ENCODE measurements at regions not wholly inside any gene's neighbourhood (a gene's known extent, or its start where the extent isn't known, plus 50 kb on each side); places are given as distances from the start of the nearest gene placed in this dataset.

DNA sequence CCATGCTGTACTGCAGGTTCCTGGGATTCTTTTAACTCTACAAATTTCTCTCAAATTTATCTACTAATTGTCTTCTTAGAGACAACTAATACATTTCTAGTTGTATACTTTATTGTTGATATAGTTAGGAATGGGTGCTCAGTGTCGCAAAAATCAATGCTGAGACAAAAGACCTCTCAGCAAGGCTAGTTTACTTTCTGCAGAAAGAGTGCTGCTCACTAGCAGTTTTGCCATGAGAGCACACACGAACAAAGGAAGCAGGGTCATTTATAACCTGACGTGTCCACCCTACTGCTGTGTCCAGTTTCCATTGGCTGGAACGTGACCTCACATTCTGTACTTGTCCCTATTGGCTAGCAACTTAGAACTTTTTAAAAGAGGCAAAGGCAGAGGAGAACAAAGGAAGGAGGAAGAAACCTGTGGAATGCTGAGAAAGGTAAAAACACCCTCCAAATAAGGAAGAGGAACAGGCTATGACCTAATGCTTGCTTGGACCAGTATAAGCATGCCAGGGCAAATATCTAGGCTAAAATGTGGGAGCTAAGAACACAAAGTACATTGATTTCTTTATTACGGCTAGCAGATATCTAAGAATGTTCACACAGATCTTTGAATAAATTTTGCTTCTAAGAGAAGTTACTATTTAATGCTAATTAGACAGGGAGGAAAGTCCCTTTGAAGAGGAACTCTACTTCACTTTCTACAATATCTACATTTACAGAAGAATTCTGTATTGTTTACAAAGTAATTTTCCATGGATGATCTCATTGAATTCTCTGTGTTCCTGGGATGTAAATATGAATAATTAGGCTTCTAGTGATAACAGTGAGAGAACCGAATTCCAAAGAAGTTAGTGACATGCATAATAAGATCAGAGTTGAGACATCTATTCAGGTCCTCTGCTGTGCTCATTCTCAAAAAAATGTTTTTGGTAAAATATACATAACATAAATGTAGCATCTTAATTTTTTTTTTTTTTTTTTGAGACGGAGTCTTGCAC lies 86.0 kb upstream of the MAP10 start:
- 80% methylated on average over 7 of the region's 7 CpGs for WGBS (ENCODE audit: insufficient coverage, low coverage, low lambda C conversion rate, missing lambda C conversion rate)
- Histone ChIP-seq H3K9me3 (no peaks in the 10 kb centered on the region), H3K4me3 (no peak overlapping the region), H3K27me3 (no peaks in the 10 kb centered on the region), H3K27ac (no peak overlapping the region), H3K4me1 (no peaks in the 10 kb centered on the region), H3K36me3 (no peaks in the 10 kb centered on the region)
- TF ChIP-seq, protein P1, sequence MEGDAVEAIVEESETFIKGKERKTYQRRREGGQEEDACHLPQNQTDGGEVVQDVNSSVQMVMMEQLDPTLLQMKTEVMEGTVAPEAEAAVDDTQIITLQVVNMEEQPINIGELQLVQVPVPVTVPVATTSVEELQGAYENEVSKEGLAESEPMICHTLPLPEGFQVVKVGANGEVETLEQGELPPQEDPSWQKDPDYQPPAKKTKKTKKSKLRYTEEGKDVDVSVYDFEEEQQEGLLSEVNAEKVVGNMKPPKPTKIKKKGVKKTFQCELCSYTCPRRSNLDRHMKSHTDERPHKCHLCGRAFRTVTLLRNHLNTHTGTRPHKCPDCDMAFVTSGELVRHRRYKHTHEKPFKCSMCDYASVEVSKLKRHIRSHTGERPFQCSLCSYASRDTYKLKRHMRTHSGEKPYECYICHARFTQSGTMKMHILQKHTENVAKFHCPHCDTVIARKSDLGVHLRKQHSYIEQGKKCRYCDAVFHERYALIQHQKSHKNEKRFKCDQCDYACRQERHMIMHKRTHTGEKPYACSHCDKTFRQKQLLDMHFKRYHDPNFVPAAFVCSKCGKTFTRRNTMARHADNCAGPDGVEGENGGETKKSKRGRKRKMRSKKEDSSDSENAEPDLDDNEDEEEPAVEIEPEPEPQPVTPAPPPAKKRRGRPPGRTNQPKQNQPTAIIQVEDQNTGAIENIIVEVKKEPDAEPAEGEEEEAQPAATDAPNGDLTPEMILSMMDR (IDR thresholded peaks at IDR 0.05), result no peak
- no peak for TF ChIP-seq POLR2A (IDR thresholded peaks at IDR 0.05)
- no peak for DNase-seq
- intact Hi-C loops (cut with DNase I), result no loop called here
- no peak for ATAC-seq

DNA sequence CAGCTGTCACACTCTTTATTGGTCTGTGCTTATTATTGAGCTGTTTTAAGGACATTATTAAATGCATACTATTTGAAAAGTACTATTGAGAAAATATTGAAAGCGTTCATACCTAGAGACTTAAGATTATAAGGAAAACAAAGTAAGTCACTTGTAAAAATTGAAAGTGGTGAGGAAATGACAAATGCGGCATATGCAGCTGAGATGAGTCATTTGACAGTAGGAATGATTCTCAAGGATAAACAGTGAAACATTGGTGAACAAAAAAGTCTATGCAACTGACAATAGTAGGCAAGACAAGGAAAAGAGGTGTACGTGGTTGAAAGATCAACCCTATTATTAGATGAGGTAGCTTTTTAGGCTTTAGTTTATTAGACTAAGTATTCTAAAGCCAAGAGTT lies 82.6 kb upstream of the MAP10 start:
- H3K27me3 ChIP-seq, result no peaks in the 10 kb centered on the region
- H3K9me3 ChIP-seq, result no peaks in the 10 kb centered on the region
- no peak overlapping the region for H3K4me3 ChIP-seq
- intact Hi-C loops (cut with DNase I), result no loop called here
- TF ChIP-seq POLR2A (IDR thresholded peaks at IDR 0.05), result no peak
- TF ChIP-seq, protein P1 (IDR thresholded peaks at IDR 0.05), result no peak
- no peak for ATAC-seq
- H3K27ac ChIP-seq, result no peak overlapping the region
- H3K4me1 ChIP-seq, result no peaks in the 10 kb centered on the region
- no peaks in the 10 kb centered on the region for H3K36me3 ChIP-seq
- WGBS (ENCODE audit: insufficient coverage, low coverage, low lambda C conversion rate, missing lambda C conversion rate), result 90% methylated on average over 3 of the region's 3 CpGs
- DNase-seq, result no peak

DNA sequence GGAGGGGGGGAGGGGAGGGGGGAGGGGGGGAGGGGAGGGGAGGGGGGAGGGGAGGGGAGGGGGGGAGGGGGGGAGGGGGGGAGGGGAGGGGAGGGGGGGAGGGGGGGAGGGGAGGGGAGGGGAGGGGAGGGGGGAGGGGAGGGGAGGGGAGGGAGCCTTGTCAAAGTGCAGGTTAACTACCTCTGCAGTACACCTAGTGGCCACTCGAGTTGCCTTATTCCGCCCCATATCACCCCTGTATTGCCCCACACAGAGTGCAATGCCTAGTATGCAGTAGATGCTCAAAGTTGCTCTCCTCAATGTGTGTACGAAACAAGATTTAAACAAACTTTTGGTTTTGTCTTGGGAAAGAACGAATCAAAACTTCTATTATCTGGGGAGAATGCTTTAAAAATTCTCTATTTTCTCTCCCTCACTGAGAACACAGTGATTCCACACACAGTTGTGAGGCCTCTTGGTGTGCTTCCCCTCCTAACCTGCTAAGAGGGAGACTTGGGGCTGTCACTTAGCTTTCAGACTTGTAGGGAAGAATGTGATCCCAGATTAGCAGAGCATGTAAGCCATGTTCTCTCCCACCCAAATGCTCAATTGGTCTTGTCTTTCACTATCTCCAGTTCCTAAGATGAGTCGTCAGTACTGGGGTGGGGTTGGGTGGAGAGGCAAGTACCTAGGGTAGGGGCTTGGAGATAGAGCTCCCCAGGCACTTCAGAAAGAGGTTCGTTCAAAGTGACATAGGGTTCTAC lies 79.7 kb upstream of the MAP10 start:
- H3K36me3 ChIP-seq, result no peaks in the 10 kb centered on the region
- H3K27ac ChIP-seq, result no peak overlapping the region
- 74% methylated on average over 4 of the region's 6 CpGs for WGBS (ENCODE audit: insufficient coverage, low coverage, low lambda C conversion rate, missing lambda C conversion rate)
- TF ChIP-seq, protein P1 (IDR thresholded peaks at IDR 0.05), result no peak
- no peak for TF ChIP-seq POLR2A (IDR thresholded peaks at IDR 0.05)
- H3K4me1 ChIP-seq, result no peaks in the 10 kb centered on the region
- intact Hi-C loops (cut with DNase I), result no loop called here
- ATAC-seq (peak in 1 of 4 donors; percentile 29), DNase-seq (no peak)
- H3K27me3 ChIP-seq, result no peaks in the 10 kb centered on the region
- no peak overlapping the region for H3K4me3 ChIP-seq
- H3K9me3 ChIP-seq, result no peaks in the 10 kb centered on the region

DNA sequence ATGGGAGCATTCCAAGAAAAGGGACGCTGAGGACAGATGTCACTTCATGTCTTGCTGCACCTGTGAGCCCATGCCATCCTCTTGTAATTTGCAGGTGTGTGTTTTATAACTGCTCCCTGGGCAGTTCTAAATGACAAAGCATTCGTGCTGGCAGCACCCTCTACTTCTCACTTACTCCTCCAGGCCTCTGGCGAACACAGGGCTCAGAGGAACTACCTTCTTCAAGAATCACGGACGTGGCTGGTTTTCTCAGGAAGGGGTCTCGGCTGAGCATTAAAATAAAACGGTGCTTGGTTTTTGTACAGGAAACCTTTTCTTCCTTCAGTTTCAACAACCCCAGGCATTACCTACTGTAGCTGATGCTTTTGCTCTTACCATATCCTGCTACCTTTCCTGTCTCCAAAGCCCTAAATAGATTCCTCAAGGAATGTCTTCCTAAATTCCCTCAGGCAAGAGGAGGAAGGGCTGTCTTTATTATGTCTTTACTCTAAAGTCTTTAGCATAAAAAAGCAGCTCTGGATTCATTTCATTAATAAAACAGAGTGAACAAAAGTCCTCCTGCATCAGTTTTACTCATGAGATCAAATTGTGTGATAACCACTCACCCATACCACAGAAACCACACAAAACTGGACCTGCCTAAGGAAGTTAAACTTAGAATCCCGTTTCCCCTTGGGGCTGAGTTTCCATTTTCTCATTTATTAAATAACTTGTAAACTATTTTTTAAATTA lies 79.0 kb upstream of the MAP10 start:
- H3K36me3 ChIP-seq, result no peaks in the 10 kb centered on the region
- no peaks in the 10 kb centered on the region for H3K27me3 ChIP-seq
- TF ChIP-seq, protein P1 (IDR thresholded peaks at IDR 0.05), result no peak
- TF ChIP-seq POLR2A (IDR thresholded peaks at IDR 0.05), result no peak
- intact Hi-C loops (cut with DNase I), result no loop called here
- no peak overlapping the region for H3K4me3 ChIP-seq
- WGBS (ENCODE audit: insufficient coverage, low coverage, low lambda C conversion rate, missing lambda C conversion rate), result 56% methylated on average over 7 of the region's 8 CpGs
- H3K4me1 ChIP-seq, result no peaks in the 10 kb centered on the region
- no peak overlapping the region for H3K27ac ChIP-seq
- H3K9me3 ChIP-seq, result no peaks in the 10 kb centered on the region
- ATAC-seq, result no peak
- no peak for DNase-seq

All from right lobe of liver (tissue), 6 donors.